SH-SY5Y (cell line): ENCODE measurements at regions not wholly inside any gene's neighbourhood (a gene's known extent, or its start where the extent isn't known, plus 50 kb on each side); places are given as distances from the start of the nearest gene placed in this dataset.

Experiments used
- GATA2 ChIP-seq: IDR thresholded peaks from 2 replicates; pipeline ENCODE4 v1.6.1; 2011; ENCODE audit warnings: mild to moderate bottlenecking, low read depth, low read length
- GATA3 ChIP-seq: IDR thresholded peaks from 2 replicates; pipeline ENCODE4 v1.6.1; 2011; ENCODE audit warnings: low read depth, mild to moderate bottlenecking, low read length, moderate library complexity

DNA sequence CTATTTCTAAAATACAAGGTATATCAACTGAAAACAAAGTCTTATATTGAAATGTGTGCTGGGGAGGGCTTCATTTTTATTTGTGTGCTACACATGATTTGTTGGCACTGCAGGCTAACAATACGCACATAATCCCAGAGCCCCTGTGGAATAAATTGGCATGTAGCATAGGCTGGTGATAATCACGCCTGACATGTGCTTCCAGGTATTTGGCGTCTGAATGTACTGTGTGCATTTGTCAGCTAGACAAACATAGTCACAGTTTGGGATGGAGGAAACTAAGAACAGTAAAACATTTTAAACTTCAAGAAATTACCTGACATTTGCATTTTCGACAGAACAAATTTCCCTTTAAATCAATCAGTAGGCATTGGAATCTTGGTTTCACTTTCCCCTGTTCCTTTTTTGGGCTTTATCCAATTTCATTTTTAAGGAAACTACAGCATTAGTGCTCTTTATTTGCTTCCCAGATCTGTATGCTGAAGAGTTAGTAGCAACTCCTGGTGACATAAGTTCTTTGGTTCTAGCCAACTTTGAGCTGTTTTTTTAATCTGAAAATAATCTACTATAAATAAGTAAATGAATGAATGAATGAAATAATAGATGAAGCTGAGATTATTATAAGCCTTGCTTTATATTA lies 472.3 kb downstream of the PDHA2 start:
- TF ChIP-seq GATA2 (no peak), GATA3 (no peak)
